GM19438 (cell line): ENCODE measurements at regions not wholly inside any gene's neighbourhood (a gene's known extent, or its start where the extent isn't known, plus 50 kb on each side); places are given as distances from the start of the nearest gene placed in this dataset.
A peak's percentile ranks its signal among the peaks of the same experiment; 100 is the strongest.
"Not testable (repeated sequence)": the region's sequence is repeated elsewhere in the genome, so short reads cannot be mapped to it uniquely, and the experiment has no call there.

ENCODE experiments used
- ATAC-seq: cut with Tn5 transposase; IDR thresholded peaks from one replicate; pipeline ENCODE4 v1.9.1; 2021; ENCODE audit warnings: low read depth; ENCODE audit not compliant: unreplicated experiment

DNA sequence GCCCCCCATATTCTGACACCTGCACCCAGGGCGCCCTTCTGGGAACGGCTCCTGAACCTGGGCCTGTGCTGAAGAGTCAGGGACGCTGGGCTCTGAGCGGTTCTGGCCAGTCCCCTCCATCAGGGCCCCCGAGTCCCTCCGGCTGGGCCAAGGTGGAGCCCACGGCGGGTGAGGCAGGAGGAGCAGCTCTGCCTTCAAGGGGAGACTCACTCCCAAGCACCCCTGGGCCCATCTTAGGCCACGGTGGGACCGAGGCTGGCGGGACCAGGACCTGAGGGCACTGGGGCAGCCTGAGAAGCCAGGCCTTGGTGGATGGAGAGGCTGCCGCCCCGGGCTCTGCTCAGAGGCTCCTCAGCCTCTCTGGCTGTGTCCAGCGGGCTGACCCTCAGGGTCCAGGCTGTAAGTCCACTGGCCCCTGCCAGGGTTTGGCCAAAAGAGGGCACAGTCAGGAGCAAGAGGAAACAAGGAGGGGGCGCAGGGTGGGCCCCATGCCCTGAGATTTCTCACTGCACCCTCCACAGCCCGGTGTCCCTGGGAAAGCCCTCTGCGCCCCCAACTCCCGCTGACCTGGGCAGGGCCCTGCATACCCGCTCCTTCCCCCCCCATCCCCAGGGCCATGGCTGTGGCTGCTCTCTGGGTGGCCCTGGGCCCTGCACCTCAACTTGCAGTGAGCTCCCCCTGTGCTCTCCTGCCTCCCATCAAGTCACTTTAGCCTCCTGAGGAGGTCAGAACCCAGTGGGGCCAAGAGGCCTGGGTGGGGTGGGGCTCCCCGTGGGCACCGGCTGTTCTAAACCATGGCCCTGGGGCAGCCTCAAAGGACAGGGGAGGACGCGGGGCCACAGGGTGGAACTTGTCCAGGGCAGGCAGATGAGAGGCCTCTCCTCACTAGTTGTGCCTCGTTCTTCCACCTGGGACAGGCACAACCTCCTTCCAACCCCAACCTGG is 266.4 kb upstream of the SFSWAP start:
- ATAC-seq: no peak

DNA sequence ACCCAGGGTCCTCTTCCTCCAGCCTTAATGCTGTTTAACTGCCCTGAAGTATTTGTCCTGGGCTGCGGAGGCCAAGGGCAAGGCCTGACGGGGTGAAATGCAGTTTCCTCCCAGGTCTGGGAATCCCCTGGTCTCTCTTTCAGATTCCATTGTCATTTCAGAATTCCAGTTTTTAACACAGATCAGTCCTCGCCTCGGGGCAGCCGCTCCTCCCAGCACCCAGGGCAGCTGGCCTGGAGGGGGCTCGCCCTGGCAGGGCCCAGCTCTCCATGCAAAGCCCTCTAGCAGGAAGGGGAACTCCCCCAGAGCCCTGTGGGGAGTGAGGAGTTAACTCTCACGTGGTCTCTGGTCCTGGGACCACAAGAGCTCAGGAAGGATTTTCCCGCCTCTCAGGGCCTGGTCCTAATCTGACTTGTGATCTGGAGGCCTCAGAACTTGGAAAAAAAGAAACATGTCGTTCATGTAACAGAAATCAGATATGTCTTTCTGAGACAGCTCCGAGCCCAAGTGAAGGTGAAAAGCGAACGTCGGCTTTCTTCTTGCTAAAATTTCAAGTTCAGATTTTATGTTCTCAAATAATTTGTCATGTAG is 265.6 kb upstream of the SFSWAP start:
- ATAC-seq: no peak

DNA sequence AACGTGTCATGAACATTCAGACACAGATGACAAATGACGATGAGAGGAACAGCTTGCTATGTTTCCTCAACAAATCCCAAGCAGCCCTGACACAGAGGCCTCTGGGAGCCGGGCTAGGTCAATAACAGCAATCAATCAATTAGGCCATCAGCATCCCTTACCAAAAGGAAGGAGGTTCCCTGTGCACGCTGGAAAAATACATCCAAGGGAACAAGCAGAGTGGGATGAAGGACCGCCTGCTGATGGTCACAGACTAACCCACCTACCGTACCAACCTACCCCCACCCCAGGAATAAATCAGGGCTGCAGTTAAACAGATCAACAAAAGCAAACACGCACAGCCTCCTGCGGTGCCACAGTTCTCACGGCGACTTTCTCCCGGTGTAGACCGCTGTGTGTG is 265.1 kb upstream of the SFSWAP start:
- no peak for ATAC-seq

DNA sequence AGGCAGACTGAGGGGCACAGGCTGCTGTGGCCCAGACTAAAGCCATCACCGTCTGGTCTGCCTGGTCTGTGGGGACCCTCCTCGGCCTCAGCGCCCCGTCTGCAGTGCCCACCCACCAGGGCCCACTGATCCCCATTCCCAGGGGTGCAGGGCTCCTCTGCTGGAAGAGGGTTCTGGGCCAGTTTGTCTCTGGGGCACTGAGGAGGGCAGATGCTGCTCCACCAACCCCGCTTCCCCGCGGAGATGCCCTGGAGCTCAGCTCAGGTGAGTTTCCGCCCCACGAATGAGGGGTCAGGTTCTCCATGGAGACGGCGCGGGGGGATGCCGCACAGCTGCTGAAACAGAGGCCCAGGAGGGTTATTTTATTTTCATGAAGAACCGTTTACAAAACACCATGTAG is 263.3 kb upstream of the SFSWAP start:
- ATAC-seq: not testable (repeated sequence)

DNA sequence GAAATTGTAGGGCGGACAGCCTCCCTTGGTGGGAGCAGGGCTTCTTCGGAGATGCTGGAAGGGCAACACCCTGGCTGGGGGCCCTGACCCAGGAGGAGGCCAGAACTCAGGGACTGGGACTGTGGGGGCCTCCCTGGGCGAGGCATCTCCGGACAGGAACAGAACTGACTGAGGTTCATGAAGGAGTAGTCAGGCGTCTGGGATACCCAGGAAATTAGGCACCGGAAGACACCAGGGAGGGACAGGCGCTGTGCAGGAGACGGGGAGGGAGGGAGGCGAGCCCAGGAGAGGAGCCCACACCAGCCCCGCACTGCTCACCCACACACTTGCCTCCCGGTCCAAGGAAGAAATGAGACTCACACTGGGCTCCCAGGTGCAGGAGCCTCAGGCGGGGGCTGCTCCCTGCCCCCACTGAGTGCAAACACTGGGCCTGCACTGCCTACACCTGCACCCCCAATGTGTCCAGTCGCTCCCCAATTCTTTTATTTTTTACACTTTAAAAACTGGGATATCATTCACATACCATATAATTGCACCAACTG is 262.6 kb upstream of the SFSWAP start:
- ATAC-seq: no peak

DNA sequence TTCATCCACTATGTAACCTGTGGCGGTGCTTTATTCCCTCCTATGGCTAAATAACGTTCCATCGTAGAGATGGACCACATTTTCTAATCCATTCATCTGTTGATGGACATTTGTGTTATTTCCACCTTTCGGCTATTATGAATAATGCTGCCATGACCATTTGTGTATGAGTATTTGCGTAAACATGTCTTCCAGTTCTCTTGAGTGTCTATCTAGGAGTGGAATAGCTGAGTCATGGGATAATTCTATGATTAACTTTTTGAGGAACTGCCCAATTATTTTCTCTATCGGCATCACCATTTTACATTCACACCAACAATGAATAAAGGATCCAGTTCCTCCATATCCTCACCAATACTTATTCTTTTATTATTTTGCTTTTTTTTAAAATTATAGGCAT is 261.9 kb upstream of the SFSWAP start:
- no peak for ATAC-seq

DNA sequence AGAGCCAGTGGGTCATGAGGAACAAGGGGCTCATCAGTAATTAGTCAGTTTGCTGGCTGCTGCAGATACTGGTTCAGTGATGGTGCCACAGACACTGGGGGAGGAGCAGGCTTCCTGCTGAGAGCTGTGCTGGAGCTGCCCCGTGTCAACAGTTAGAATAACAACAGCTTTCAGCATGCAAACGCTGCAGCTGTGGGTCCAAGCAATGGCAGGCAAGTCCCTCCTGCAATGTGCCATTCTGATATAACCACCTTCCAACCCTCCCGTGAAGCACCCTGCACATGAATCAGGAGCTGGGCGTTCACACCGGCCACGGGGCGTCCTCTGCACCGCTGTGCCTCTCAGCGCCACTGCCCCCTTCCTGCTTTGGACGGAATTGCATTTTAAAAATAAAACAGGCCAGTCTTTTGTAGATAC is 258.4 kb upstream of the SFSWAP start:
- ATAC-seq: no peak

DNA sequence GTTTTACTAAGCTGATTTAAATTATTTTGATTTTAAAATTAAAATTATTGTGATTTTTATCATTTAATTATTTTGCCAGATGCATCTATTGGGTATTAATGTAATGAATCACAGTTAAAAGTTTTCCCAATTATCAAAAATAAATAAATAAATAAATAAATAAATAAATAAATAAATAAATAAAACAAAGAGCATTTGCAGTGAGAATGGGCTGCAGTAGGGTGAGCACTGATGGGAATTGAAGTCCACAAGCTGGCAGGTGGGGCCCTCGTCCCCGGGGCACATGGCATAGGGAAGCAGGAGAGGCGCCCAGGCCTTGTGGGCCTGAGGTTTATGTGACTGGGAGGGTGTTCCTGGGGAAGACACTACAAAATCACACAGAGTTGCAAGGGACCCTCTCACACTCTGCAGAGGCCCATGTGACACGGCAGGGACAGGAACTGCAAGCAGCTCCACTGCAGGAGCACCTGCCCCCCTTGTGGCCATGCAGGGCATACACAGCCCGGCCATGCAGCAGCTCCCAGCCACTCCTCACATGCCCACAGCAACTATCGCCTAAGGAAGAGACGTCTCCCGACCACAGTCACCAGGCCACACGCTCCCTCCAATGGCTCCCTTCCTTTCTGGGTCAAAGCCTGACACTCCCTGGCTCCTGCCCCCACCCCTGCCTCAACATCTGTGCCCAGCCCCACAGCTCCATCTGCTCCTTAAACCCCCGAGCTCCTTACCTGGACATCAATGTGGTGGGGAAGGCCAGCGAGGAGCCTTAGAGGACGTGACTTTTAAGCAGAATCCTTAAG is 256.3 kb upstream of the SFSWAP start:
- peak; percentile 64 for ATAC-seq

DNA sequence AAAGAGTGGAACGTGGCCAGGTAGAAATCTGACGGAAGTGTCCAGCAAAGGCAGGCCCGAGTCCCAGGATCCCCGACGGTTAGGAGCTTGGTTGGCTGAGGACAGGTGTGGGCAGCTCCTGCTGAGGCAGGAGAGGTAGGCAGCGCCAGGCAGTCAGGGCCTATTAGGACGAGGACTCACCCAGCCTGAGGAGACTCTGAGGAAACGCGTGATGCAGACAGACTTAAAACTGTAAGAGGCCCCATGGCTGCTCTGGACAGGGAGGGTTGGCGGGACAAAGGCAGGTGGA is 255.7 kb upstream of the SFSWAP start:
- ATAC-seq: no peak

DNA sequence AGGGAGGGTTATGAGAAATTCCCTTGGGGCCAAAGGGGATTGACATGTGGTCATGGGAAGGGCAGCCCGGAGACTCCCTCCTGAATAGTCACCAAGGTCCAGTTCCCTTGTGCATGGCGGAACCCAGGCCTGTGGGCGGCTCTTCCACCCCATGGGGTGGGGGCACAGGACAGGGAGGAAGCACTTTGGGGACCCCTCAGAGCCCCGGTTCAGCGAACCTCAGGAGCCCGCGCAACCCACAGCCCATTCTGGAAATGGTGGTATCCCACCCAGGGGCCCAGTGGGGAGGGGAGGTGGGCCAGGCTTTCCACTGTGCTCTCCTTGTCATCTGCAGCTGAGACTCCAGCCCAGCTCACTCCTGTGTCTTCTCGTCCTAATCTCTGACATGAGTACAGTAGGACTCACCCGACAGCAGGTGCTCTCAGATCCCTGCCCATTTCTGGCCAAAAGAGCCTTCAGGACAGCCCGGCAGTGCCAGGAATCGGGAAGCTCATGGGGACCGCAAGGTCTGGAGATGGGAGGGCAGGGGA is 255.2 kb upstream of the SFSWAP start:
- no peak for ATAC-seq

DNA sequence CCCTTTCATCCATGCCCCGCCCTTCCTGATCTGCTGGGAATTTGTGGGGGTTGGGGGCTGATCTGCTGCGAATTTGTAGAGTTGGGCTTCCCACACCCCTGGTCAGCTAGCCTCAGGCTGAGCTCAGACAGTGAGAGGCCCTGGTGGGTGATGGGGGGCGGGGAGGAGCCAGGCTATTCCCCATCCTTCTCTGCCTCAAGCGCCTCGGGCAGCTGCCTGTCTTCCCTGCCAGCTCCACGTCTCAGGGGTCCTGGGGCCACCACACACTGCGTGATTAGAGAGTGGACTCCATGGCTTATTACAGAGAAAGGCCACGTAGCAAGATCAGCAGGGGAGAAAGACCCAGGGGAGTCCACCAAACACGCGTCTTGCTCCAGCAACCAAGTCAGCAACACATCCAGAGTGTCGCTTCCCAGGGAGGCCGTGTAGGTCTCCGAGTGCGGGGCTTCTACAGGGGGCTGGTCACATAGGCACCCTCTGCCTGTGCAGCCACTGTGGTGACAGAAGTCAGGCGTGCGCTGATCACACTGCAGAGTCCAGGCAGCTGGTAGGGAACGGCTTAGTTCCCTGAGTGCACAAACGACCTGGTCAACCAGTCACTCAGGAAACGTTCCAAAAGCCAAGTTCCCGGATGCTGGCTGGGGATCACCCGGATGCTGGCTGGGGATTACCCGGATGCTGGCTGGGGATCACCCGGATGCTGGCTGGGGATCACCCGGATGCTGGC is 254.4 kb upstream of the SFSWAP start:
- ATAC-seq: no peak

DNA sequence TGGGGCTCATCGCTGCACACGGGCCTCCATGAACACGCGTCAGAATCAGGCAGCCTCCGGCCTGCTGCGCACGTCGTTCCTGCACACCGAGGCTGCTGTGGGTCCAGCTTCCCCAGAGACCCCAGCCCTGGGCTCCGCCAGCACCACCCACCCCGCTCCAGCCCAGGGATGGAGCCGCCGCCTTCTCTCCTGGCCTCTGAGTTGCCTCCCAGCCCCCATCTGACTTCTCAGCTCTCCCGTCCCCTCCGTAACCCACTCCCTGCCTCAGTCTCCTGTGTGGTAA is 253.9 kb upstream of the SFSWAP start:
- ATAC-seq: no peak

DNA sequence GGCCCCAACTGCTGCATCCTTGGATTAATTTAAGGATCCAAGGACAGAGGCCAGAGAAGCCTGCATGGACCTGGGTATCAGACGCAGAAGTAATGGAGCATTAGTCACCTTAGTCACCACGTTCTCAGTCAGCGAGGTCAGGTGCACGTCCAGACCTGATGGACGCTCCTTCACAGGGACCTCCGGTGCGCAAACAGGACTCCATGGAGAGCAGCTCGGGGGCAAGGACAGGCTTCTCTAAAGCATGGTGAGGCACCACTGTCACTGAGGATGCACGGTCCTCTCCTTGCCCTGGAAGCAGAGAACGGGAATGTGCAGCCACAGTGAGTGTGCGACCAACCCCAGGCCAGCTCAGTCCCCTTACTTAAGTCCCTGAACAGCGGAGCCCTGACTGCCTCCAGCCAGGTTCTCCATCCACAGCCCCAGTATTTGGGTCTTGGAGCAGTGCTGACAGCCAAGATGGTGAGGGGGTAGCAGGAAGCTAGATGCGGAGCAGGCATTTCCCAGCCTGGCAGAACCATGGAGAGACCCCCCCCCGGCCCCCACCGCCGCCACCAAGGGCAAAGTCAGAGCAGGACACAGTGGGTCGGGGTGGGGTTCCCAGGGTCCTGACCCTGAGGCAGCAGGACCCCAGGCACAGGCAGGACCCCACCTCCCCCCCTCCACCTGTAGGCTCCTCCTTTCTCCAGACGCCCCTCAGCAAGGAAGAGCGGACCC is 253.4 kb upstream of the SFSWAP start:
- no peak for ATAC-seq

DNA sequence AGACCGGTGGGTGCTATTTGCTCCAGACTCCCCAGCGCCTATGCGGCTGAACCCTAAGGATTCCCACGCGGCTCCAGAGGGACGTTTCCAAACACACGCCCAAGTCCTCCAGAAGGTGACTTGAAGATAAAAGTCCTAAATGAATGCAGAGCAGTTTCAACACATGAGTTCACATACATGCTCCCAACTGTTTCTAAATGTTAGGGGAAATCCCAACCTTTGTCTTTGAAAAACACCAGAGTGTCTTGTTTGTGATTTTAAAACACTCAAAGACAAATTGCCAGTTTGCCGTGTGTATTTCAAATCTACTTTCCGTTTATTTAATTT is 252.9 kb upstream of the SFSWAP start:
- no peak for ATAC-seq

DNA sequence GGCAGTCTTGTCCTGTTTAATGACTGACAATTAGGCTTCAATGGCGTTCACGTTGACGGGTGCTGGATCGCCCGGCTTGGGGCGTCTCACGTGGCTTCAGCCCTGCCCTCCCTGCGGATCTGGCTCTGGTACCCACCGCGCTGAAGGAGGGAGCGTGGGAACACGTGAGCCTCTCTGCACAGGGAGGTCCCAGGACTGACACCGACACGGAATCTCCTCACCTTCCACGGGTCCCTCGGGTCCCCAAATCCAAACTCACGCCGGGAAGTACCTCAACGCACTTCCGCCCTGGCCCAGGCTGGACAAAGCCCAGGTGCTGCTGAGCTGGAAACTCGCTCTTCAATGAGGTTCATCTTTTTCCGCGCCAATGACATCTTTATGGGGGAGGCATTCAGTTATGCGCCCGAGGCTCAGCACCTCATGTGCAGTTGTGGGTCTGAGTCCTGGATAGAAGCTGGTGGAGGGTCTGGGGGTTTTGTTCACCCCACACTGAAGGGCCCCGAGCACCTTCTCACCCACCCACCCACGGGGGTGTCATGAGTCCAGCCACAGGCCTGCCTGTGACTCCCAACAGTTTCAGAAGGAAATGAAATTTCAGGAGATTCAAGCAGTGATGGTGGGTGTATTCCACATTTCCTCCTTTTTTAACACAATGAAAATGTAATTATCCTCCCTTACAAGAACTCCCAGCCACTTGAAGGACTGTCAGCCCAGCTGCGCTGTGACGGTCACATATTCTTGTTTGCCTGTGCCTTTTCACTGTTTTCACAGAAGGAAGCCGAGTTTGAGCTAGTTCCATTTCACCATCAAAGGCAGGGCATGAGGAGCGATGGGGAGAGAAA is 251.7 kb upstream of the SFSWAP start:
- no peak for ATAC-seq

DNA sequence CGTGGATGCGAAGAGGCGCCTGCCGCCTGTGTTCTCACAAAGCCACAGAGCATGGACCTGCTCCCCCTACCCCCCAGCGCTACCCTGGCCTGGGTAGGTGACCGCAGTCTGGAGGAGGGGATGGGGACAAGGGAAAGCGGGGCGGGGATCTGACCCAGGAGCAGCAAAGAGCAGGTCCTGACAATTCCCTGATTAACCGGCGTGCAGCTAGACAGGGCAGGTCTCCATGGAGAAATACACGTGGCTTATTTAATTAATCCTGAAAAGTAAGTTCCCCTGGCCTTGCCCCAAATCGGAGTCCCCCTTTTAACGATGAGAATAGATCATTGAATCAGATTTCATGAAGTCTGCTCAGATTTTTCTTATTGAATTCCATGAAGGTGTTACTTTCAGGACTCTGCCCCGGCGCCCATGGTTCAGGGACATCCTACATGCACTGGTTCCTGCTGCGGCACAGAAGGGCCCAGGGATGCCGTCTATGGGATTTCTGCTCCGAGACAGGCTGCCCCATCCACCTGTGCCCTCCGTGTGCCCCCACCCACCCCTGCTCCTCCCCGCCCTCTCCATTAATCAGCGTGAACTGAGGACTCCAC is 251.0 kb upstream of the SFSWAP start:
- ATAC-seq: no peak

DNA sequence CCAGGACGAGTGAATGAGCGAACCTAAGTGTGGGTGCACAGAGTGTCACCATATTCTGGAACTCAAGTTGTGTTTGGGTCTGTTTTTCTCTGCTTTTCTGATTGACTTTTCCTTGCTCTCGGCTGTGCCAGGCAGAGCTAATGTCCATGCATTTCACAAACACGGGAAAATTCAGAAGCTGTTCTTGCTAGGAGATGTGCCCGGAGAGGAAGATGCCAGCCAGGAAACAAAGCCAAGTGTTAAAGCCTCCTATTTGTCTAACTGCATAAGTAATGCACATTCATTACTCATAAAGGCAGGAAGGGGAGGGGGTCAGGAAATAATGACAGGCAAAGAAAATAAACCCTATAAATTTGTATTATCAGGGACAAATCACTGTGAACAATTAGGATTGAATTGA is 250.4 kb upstream of the SFSWAP start:
- no peak for ATAC-seq

DNA sequence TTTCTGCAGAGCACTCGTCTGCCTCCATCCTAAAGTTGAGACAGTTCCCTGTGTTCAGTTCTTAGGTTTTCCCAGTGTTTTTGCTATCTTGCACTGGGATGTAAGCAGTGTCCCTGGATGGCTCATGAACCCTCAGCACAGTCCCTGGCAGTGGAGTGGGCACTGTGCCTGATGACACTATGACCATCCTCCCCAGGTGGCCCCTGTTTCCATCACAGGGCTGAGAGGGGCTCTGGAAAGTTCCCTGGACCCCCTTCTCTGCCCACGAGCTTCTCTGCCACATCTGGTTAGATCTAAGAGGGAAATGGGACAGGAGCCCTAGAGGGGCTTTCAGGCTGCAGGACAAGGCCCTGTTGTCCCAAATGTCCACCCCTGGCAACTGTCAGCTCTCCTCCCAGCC is 249.8 kb upstream of the SFSWAP start:
- ATAC-seq: no peak

DNA sequence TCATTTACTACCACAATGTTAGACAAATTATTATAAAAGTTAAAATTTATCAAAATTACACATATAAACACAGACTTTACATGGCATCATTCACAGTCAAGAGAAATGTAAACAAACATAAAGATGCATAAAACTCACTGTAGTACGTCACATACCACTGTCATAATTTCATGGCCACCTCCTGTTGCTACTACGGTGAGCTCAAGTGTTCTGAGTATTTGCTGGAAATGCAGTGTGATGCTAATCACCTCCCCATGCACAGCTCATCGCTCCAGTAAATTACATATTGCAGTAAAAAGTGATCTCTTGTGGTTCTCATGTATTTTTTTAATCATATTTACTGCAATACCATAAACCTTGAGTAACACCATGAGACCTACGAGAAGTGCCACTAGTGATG is 247.7 kb upstream of the SFSWAP start:
- ATAC-seq: no peak
